ENCODE measurements at regions not wholly inside any gene's neighbourhood (a gene's known extent, or its start where the extent isn't known, plus 50 kb on each side); places are given as distances from the start of the nearest gene placed in this dataset.

DNA sequence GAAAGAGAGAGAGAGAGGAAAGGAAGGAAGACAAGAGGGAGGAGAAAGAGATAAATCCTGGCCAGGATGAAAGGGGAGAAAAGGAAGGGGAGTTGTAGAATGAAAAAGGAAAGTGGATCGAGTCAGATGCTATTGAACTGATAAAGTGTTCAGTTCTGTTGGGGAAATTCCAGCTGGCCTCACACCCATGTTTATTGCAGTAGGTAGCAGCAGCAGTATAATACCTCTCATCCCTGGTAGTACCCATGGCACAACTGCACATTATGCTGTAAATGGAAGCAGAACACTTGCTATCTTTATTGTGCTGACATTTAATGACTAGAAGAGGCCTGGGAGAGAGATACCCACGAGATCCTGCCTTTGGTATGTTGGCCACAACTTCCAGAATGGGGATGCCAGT lies 178.1 kb downstream of the EVX1 start:
- Histone ChIP-seq H3K4me1 (ENCODE audit: control insufficient read depth, low read length) (peaks cover 10% of the 10 kb centered on the region), H3K9me2 (replicated peaks; ENCODE audit: control insufficient read depth, low read length) (no peaks in the 10 kb centered on the region), H3K27ac (ENCODE audit: low read depth, low read length) (no peak overlapping the region), H3K79me2 (ENCODE audit: control insufficient read depth, low read length) (no peaks in the 10 kb centered on the region), H3K27me3 (ENCODE audit: control insufficient read depth, low read length) (0 out of 2 replicates have a peak, but pooled peaks cover 5% of the 10 kb centered on the region), H4K20me1 (ENCODE audit: control insufficient read depth, insufficient read depth, low read depth, low read length) (no peaks in the 10 kb centered on the region), H3K4me2 (ENCODE audit: low read length) (no peak overlapping the region), H3K9me3 (ENCODE audit: control insufficient read depth, insufficient read depth, low read length) (no peaks in the 10 kb centered on the region), H3K4me3 (ENCODE audit: low read length) (no peak overlapping the region), H3K36me3 (ENCODE audit: control insufficient read depth, low read length) (no peaks in the 10 kb centered on the region), H3F3A (ENCODE audit: control insufficient read depth, insufficient read depth) (no peaks in the 10 kb centered on the region)
- TF ChIP-seq EZH2phosphoT487 (IDR thresholded peaks at IDR 0.05; ENCODE audit: borderline replicate concordance, low read length), result no peak
- TF ChIP-seq, protein P1, sequence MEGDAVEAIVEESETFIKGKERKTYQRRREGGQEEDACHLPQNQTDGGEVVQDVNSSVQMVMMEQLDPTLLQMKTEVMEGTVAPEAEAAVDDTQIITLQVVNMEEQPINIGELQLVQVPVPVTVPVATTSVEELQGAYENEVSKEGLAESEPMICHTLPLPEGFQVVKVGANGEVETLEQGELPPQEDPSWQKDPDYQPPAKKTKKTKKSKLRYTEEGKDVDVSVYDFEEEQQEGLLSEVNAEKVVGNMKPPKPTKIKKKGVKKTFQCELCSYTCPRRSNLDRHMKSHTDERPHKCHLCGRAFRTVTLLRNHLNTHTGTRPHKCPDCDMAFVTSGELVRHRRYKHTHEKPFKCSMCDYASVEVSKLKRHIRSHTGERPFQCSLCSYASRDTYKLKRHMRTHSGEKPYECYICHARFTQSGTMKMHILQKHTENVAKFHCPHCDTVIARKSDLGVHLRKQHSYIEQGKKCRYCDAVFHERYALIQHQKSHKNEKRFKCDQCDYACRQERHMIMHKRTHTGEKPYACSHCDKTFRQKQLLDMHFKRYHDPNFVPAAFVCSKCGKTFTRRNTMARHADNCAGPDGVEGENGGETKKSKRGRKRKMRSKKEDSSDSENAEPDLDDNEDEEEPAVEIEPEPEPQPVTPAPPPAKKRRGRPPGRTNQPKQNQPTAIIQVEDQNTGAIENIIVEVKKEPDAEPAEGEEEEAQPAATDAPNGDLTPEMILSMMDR (IDR thresholded peaks at IDR 0.05; ENCODE audit: low read depth, low read length, poor library complexity, severe bottlenecking), result no peak

DNA sequence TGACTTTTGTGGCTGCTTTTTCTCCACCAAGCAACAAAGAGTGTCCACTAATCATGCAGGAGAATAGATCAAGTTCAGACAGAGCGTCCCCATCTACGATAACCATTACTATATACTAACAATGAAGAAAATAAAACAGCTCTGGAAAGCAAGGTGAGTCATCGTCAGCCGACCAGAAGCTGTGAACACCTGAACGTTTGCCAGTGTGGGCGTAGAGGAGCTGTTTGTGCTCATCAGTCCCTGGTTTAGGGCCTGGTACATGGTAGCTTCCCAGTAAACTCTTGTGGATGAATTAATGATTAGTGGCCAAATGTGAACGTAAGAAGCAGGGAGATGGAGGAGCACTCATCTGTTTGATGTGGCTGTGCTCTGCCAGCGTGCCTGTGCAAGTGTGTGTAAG lies 180.7 kb downstream of the EVX1 start:
- no peaks in the 10 kb centered on the region for H3K36me3 ChIP-seq (ENCODE audit: control insufficient read depth, low read length)
- no peaks in the 10 kb centered on the region for H3K9me3 ChIP-seq (ENCODE audit: control insufficient read depth, insufficient read depth, low read length)
- TF ChIP-seq, protein P1 (IDR thresholded peaks at IDR 0.05; ENCODE audit: low read depth, low read length, poor library complexity, severe bottlenecking), result no peak
- TF ChIP-seq EZH2phosphoT487 (IDR thresholded peaks at IDR 0.05; ENCODE audit: borderline replicate concordance, low read length), result no peak
- no peak overlapping the region for H3K4me2 ChIP-seq (ENCODE audit: low read length)
- peaks cover 12% of the 10 kb centered on the region for H3K27me3 ChIP-seq (ENCODE audit: control insufficient read depth, low read length)
- no peaks in the 10 kb centered on the region for H4K20me1 ChIP-seq (ENCODE audit: control insufficient read depth, insufficient read depth, low read depth, low read length)
- peaks cover 10% of the 10 kb centered on the region for H3K4me1 ChIP-seq (ENCODE audit: control insufficient read depth, low read length)
- H3K9me2 ChIP-seq (replicated peaks; ENCODE audit: control insufficient read depth, low read length), result no peaks in the 10 kb centered on the region
- H3K4me3 ChIP-seq (ENCODE audit: low read length), result no peak overlapping the region
- H3K79me2 ChIP-seq (ENCODE audit: control insufficient read depth, low read length), result no peaks in the 10 kb centered on the region
- H3F3A ChIP-seq (ENCODE audit: control insufficient read depth, insufficient read depth), result no peaks in the 10 kb centered on the region
- H3K27ac ChIP-seq (ENCODE audit: low read depth, low read length), result no peak overlapping the region

DNA sequence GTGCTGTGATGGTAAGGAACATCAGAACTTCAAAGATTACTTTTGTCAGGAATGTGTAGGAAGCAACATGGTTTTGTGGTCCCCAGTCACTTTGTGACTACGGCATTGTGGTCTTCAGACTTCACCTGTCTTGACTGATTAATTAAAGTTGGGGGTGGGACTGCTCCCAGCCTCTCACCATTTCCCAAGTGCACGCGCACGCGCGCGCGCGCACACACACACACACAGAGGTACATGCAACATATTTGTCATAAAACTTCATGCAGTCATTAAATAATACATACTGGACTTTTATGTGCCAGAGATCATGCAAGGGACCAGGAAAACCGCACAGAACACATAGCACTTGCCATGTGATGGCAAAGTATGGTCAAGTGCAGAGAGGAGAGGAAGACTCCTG lies 181.2 kb downstream of the EVX1 start:
- no peaks in the 10 kb centered on the region for H3K9me2 ChIP-seq (replicated peaks; ENCODE audit: control insufficient read depth, low read length)
- H4K20me1 ChIP-seq (ENCODE audit: control insufficient read depth, insufficient read depth, low read depth, low read length), result no peaks in the 10 kb centered on the region
- no peaks in the 10 kb centered on the region for H3K36me3 ChIP-seq (ENCODE audit: control insufficient read depth, low read length)
- H3K79me2 ChIP-seq (ENCODE audit: control insufficient read depth, low read length), result no peaks in the 10 kb centered on the region
- no peak for TF ChIP-seq EZH2phosphoT487 (IDR thresholded peaks at IDR 0.05; ENCODE audit: borderline replicate concordance, low read length)
- TF ChIP-seq, protein P1 (IDR thresholded peaks at IDR 0.05; ENCODE audit: low read depth, low read length, poor library complexity, severe bottlenecking), result no peak
- H3K27me3 ChIP-seq (ENCODE audit: control insufficient read depth, low read length), result peaks cover 12% of the 10 kb centered on the region
- H3K4me2 ChIP-seq (ENCODE audit: low read length), result no peak overlapping the region
- no peaks in the 10 kb centered on the region for H3F3A ChIP-seq (ENCODE audit: control insufficient read depth, insufficient read depth)
- peaks cover 10% of the 10 kb centered on the region for H3K4me1 ChIP-seq (ENCODE audit: control insufficient read depth, low read length)
- no peak overlapping the region for H3K4me3 ChIP-seq (ENCODE audit: low read length)
- H3K9me3 ChIP-seq (ENCODE audit: control insufficient read depth, insufficient read depth, low read length), result no peaks in the 10 kb centered on the region
- H3K27ac ChIP-seq (ENCODE audit: low read depth, low read length), result no peak overlapping the region
